DOHH2 (cell line): ENCODE measurements at regions not wholly inside any gene's neighbourhood (a gene's known extent, or its start where the extent isn't known, plus 50 kb on each side); places are given as distances from the start of the nearest gene placed in this dataset.

Source experiments
- EZH2phosphoT487 ChIP-seq: fragments of 200-600 bp; sonication (generic); IDR thresholded peaks from 2 replicates; pipeline ENCODE4 v1.6.1; 2017; ENCODE audit warnings: borderline replicate concordance, mild to moderate bottlenecking, antibody characterized with exemption, low read length, moderate library complexity, mixed read lengths
- TF ChIP-seq, protein P1 (sequence below): fragments of 200-600 bp; sonication (generic); IDR thresholded peaks from one replicate; pipeline ENCODE4 v1.5.1; 2014; ENCODE audit warnings: antibody characterized with exemption, mild to moderate bottlenecking, low read depth, low read length; ENCODE audit not compliant: poor library complexity, severe bottlenecking

GRCh38 chr13:100904293-100904976 is 229.8 kb upstream of the TMTC4 start:
- TF ChIP-seq, protein P1, sequence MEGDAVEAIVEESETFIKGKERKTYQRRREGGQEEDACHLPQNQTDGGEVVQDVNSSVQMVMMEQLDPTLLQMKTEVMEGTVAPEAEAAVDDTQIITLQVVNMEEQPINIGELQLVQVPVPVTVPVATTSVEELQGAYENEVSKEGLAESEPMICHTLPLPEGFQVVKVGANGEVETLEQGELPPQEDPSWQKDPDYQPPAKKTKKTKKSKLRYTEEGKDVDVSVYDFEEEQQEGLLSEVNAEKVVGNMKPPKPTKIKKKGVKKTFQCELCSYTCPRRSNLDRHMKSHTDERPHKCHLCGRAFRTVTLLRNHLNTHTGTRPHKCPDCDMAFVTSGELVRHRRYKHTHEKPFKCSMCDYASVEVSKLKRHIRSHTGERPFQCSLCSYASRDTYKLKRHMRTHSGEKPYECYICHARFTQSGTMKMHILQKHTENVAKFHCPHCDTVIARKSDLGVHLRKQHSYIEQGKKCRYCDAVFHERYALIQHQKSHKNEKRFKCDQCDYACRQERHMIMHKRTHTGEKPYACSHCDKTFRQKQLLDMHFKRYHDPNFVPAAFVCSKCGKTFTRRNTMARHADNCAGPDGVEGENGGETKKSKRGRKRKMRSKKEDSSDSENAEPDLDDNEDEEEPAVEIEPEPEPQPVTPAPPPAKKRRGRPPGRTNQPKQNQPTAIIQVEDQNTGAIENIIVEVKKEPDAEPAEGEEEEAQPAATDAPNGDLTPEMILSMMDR: no peak
- TF ChIP-seq EZH2phosphoT487: no peak
